ENCODE measurements at regions not wholly inside any gene's neighbourhood (a gene's known extent, or its start where the extent isn't known, plus 50 kb on each side); places are given as distances from the start of the nearest gene placed in this dataset.
A peak's percentile ranks its signal among the peaks of the same experiment; 100 is the strongest.

DNA sequence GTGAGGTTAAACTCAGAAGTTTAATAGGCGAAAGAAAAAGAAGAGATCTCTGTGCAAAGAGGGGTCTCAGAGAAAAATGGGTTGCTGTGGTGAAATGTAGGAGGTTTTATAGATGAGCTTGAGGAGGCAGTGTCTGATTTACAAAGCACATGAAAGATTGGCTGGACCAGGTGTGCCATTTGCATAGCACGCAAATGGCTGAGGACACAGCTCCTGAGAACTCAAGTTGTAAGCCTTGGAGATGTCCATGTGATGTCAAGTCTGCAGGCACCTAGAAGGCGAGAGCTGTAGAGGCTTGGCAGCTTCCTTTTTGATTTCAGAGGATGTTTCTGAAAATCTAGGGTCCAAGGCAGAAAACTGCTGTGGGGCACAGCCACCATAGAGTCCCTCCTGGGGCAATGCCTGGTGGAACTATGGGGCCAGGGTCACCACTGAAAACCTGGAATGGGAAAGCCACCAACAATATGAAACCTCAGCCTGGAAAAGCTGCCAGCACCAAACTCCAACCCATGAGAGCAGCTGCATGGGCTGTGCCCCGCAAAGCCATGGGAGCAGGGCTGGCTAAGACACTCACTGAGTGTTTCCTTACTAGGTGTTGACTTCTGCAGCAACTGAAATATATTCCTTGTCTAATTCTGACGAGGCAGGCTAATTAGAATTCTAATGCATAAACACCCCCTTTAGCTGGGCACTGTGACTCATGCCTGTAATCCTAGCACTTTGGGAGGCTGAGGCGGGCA is 96.9 kb upstream of the TNS3 start:
- no peak overlapping the region for H3K27ac ChIP-seq (ENCODE audit: low read length)
- H3K4me1 ChIP-seq (ENCODE audit: low read length) = peaks cover 6% of the 10 kb centered on the region
- H3K4me2 ChIP-seq (ENCODE audit: low read length) = no peak overlapping the region
- no peak overlapping the region for H3K4me3 ChIP-seq (ENCODE audit: low read length)
- no peak overlapping the region for H3K9ac ChIP-seq (ENCODE audit: low read length)
- H4K20me1 ChIP-seq (ENCODE audit: insufficient read depth, low read length) = no peaks in the 10 kb centered on the region
- no peaks in the 10 kb centered on the region for H3K36me3 ChIP-seq (replicated peaks; ENCODE audit: low read depth, low read length)
- H3K9me3 ChIP-seq (ENCODE audit: insufficient read depth, low read length) = peaks cover 7% of the 10 kb centered on the region; the same call in 1 of the 2 replicates
- H2AFZ ChIP-seq (ENCODE audit: low read depth, low read length) = no peak overlapping the region
- no peaks in the 10 kb centered on the region for H3K27me3 ChIP-seq (ENCODE audit: low read depth, low read length)
- TF ChIP-seq EZH2phosphoT487 (IDR thresholded peaks at IDR 0.05; ENCODE audit: low read depth) = no peak
- TF ChIP-seq, protein P1, sequence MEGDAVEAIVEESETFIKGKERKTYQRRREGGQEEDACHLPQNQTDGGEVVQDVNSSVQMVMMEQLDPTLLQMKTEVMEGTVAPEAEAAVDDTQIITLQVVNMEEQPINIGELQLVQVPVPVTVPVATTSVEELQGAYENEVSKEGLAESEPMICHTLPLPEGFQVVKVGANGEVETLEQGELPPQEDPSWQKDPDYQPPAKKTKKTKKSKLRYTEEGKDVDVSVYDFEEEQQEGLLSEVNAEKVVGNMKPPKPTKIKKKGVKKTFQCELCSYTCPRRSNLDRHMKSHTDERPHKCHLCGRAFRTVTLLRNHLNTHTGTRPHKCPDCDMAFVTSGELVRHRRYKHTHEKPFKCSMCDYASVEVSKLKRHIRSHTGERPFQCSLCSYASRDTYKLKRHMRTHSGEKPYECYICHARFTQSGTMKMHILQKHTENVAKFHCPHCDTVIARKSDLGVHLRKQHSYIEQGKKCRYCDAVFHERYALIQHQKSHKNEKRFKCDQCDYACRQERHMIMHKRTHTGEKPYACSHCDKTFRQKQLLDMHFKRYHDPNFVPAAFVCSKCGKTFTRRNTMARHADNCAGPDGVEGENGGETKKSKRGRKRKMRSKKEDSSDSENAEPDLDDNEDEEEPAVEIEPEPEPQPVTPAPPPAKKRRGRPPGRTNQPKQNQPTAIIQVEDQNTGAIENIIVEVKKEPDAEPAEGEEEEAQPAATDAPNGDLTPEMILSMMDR (IDR thresholded peaks at IDR 0.05; ENCODE audit: low read depth, low read length) = no peak
- no peaks in the 10 kb centered on the region for H3K79me2 ChIP-seq (ENCODE audit: low read length)

DNA sequence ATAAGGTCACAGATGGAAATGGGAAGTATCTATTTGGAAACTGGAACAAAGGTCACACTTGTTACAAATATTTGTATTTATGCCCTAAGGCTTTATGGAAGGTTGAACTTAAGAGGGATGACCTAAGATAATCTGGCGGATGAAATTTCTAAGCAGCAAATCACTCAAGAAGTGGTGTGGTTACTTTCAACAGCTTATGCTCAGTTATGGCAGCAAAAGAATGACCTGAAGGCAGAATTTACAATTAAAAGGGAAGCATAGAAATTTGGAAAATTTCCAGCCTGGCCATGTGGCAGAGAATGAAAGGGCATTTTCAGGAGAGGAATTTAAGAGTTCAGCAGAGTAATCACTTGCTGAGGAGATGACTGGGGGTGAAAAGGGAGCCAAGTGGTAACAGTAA is 95.8 kb upstream of the TNS3 start:
- no peak for TF ChIP-seq EZH2phosphoT487 (IDR thresholded peaks at IDR 0.05; ENCODE audit: low read depth)
- TF ChIP-seq, protein P1 (IDR thresholded peaks at IDR 0.05; ENCODE audit: low read depth, low read length) = no peak
- Histone ChIP-seq H3K79me2 (ENCODE audit: low read length) (no peaks in the 10 kb centered on the region), H3K9me3 (ENCODE audit: insufficient read depth, low read length) (peaks cover 7% of the 10 kb centered on the region; the same call in 1 of the 2 replicates), H4K20me1 (ENCODE audit: insufficient read depth, low read length) (no peaks in the 10 kb centered on the region), H3K4me3 (ENCODE audit: low read length) (no peak overlapping the region), H3K36me3 (replicated peaks; ENCODE audit: low read depth, low read length) (no peaks in the 10 kb centered on the region), H3K9ac (ENCODE audit: low read length) (no peak overlapping the region), H3K4me2 (ENCODE audit: low read length) (no peak overlapping the region), H3K27me3 (ENCODE audit: low read depth, low read length) (no peaks in the 10 kb centered on the region), H3K27ac (ENCODE audit: low read length) (no peak overlapping the region), H2AFZ (ENCODE audit: low read depth, low read length) (no peak overlapping the region), H3K4me1 (ENCODE audit: low read length) (peaks cover 10% of the 10 kb centered on the region)

DNA sequence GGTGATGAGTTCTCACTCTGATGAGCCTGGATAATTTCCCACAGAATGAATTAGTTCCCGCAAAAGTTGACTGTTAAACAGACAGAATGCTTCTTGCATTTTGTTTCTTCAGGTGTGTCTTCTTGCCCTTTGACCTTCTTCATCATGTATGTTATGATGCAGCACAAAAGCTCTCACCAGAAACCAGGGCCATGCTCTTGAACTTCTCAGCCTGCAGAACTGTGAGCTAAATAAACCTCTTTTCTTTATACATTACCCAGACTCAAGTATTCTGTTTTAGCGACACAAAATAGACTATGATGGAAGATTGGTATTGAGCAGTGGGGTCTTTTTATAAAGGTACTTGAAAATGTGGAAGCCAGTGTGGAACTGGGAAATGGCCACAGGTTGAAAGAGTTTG is 95.2 kb upstream of the TNS3 start:
- Histone ChIP-seq H4K20me1 (ENCODE audit: insufficient read depth, low read length) (no peaks in the 10 kb centered on the region), H3K79me2 (ENCODE audit: low read length) (no peaks in the 10 kb centered on the region), H3K9me3 (ENCODE audit: insufficient read depth, low read length) (peaks cover 7% of the 10 kb centered on the region; the same call in 1 of the 2 replicates), H3K36me3 (replicated peaks; ENCODE audit: low read depth, low read length) (no peaks in the 10 kb centered on the region), H3K4me3 (ENCODE audit: low read length) (no peak overlapping the region), H3K4me2 (ENCODE audit: low read length) (no peak overlapping the region), H3K9ac (ENCODE audit: low read length) (no peak overlapping the region), H3K4me1 (ENCODE audit: low read length) (peaks cover 16% of the 10 kb centered on the region), H2AFZ (ENCODE audit: low read depth, low read length) (no peak overlapping the region), H3K27ac (ENCODE audit: low read length) (no peak overlapping the region), H3K27me3 (ENCODE audit: low read depth, low read length) (no peaks in the 10 kb centered on the region)
- TF ChIP-seq, protein P1 (IDR thresholded peaks at IDR 0.05; ENCODE audit: low read depth, low read length) = no peak
- no peak for TF ChIP-seq EZH2phosphoT487 (IDR thresholded peaks at IDR 0.05; ENCODE audit: low read depth)

DNA sequence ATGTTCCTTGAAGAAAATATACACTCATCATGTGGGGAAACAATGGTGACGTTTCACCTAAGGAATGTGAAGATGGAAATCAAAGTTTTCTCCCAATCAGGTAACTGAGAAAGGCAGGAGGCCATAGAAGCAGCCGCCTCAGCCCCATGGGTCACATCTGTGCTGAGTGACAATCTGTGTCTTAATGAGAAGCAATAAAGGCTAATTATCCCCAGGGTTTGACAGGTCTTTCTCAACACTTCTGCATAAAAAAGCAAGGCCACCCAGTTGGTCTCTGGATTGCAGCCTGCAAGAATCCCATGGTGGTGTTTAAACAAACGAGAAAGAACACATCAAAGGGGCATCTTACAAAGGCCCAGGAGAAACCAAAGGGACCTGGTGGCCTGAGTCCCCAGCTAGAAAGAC is 91.1 kb upstream of the TNS3 start:
- 0 out of 2 replicates have a peak overlapping the region, but pooled peaks have one; percentile 71 for H3K27ac ChIP-seq (ENCODE audit: low read length)
- H3K9ac ChIP-seq (ENCODE audit: low read length) = no peak overlapping the region
- peaks cover 42% of the 10 kb centered on the region for H3K4me1 ChIP-seq (ENCODE audit: low read length)
- H3K36me3 ChIP-seq (replicated peaks; ENCODE audit: low read depth, low read length) = no peaks in the 10 kb centered on the region
- no peaks in the 10 kb centered on the region for H3K79me2 ChIP-seq (ENCODE audit: low read length)
- H3K4me3 ChIP-seq (ENCODE audit: low read length) = no peak overlapping the region
- no peak overlapping the region for H3K4me2 ChIP-seq (ENCODE audit: low read length)
- H3K27me3 ChIP-seq (ENCODE audit: low read depth, low read length) = no peaks in the 10 kb centered on the region
- TF ChIP-seq EZH2phosphoT487 (IDR thresholded peaks at IDR 0.05; ENCODE audit: low read depth) = no peak
- TF ChIP-seq, protein P1 (IDR thresholded peaks at IDR 0.05; ENCODE audit: low read depth, low read length) = no peak
- H3K9me3 ChIP-seq (ENCODE audit: insufficient read depth, low read length) = peaks cover 19% of the 10 kb centered on the region; the same call in 1 of the 2 replicates
- H4K20me1 ChIP-seq (ENCODE audit: insufficient read depth, low read length) = no peaks in the 10 kb centered on the region
- H2AFZ ChIP-seq (ENCODE audit: low read depth, low read length) = no peak overlapping the region
